ENCODE measurements at regions not wholly inside any gene's neighbourhood (a gene's known extent, or its start where the extent isn't known, plus 50 kb on each side); places are given as distances from the start of the nearest gene placed in this dataset.
"Not testable (repeated sequence)": the region's sequence is repeated elsewhere in the genome, so short reads cannot be mapped to it uniquely, and the experiment has no call there.

GRCh38 chr2:172293952-172294351 lies 133.4 kb upstream of the ITGA6 start:
- DNase-seq = peak in 3 of 14 donors; percentile 4 to 14 (median 7)

- no peak for DNase-seq
Observed at GRCh38 chr2:172294983-172295382, 132.4 kb upstream of the ITGA6 start.

GRCh38 chr2:172295677-172296076 lies 131.7 kb upstream of the ITGA6 start:
- no peak for DNase-seq

GRCh38 chr2:172296267-172297046 lies 130.9 kb upstream of the ITGA6 start:
- DNase-seq = no peak

GRCh38 chr2:172297531-172297930 lies 129.9 kb upstream of the ITGA6 start:
- no peak for DNase-seq

GRCh38 chr2:172297950-172298349 lies 129.4 kb upstream of the ITGA6 start:
- DNase-seq = no peak

- DNase-seq = no peak
Observed at GRCh38 chr2:172299741-172300140, 127.6 kb upstream of the ITGA6 start.

GRCh38 chr2:172300851-172301250 lies 126.5 kb upstream of the ITGA6 start:
- DNase-seq = no peak

GRCh38 chr2:172305066-172305465 lies 122.3 kb upstream of the ITGA6 start:
- no peak for DNase-seq

- DNase-seq = no peak
Observed at GRCh38 chr2:172307800-172308199, 119.6 kb upstream of the ITGA6 start.

- no peak for DNase-seq
Observed at GRCh38 chr2:172308253-172308935, 119.0 kb upstream of the ITGA6 start.

GRCh38 chr2:172311921-172312345 lies 115.5 kb upstream of the ITGA6 start:
- no peak for DNase-seq

GRCh38 chr2:172313715-172314341 lies 113.6 kb upstream of the ITGA6 start:
- no peak for DNase-seq

GRCh38 chr2:172315070-172315469 lies 112.3 kb upstream of the ITGA6 start:
- DNase-seq = not testable (repeated sequence)

GRCh38 chr2:172322049-172322448 lies 105.3 kb upstream of the ITGA6 start:
- no peak for DNase-seq

- no peak for DNase-seq
Observed at GRCh38 chr2:172323256-172323655, 104.1 kb upstream of the ITGA6 start.

GRCh38 chr2:172323861-172324597 lies 103.4 kb upstream of the ITGA6 start:
- no peak for DNase-seq

GRCh38 chr2:172326211-172326509 lies 101.2 kb upstream of the ITGA6 start:
- DNase-seq = no peak

- no peak for DNase-seq
Observed at GRCh38 chr2:172328103-172328841, 99.1 kb upstream of the ITGA6 start.

GRCh38 chr2:172329416-172329773 lies 98.0 kb upstream of the ITGA6 start:
- no peak for DNase-seq

- DNase-seq = no peak
Observed at GRCh38 chr2:172329774-172330671, 97.4 kb upstream of the ITGA6 start.
